Effector CD8-positive, alpha-beta T cell (primary cell): ENCODE measurements at regions not wholly inside any gene's neighbourhood (a gene's known extent, or its start where the extent isn't known, plus 50 kb on each side); places are given as distances from the start of the nearest gene placed in this dataset.

ENCODE experiments used
- DNase-seq: peaks from one replicate; lab custom pipeline; 2025; lab: John Stamatoyannopoulos, UW

DNA sequence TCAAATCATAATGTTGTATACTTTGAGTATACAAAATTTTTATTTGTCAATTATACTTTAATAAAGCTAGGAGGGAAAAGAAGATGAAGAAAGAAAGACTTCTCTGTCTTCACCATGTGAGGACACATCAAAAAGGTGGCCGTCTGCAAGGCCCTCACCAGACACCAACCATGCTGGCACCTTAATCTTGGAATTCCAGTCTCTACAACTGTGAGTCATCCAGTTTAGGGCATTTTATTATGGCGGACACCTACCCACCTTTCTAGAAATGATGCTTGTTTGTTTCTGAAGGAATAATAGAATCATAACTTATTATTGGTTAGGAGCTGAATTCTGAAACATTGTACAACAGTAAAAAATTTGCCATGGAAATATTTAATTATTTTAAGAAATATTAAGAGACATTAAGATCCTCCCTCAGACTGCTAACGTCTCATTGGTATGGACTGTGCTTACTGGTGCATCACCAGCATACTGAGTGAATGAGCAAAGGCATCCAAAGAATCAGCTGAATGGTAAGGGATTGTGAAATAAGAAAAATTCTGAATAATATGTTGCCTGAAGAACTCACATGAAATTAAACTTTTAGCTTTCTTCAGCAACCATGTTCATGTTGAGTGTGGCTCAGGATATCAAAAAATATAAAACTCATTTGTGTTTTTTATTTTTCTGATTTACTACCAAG lies 536.6 kb downstream of the HTR7 start:
- no peak for DNase-seq

DNA sequence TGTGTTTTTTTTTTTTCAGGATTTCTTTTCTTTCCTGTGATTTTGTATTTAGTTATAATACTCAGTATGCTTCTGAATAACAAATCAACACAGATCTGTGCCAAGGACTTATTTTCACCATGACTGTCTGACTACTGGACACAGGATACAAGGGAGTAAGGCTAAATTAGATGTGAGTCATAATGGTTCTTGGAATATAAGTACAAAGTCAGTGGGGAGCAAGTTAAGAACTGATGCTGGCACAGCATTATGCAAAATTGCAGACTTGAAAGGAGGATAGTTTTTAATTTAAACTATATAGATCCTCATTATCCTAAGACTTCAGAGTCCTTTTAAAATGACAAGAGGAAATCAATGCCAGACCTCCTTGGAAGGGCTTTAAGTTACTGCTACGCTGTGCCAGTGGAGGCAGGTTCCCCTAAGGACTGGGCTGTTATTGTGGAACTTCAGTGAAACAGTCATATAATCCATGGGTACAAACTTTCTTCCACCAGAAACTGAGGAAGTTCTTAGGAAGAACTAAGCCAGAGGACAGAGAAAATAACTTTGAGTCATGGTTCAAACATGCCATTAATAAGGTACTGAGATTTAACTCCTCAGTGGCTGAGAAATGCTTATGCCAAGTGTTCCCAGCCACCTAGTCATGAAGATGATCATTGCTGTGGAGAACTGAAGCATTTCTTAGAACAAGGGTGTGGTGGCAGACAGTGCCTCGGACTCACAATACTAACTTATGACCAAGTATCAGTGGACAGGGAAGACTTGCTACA lies 531.2 kb downstream of the HTR7 start:
- DNase-seq: no peak

DNA sequence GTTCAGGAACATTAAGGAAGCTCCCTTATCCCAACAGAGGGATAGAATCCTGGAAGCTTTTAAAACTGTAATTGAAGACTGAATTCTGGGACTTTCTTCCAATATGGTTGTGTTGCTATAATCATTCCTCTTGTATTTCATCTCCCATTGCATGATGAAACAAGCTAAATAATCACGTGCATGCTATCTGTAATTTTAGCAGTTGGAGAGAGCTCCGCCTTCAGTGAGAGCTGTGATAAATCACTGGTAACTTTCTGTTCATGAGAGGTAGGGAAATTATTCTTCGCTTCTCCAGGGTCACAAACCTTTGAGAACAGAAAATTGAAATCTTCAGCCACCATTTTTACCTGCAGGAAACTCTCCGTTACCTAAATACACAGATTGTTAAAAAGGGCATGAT lies 530.2 kb downstream of the HTR7 start:
- no peak for DNase-seq

DNA sequence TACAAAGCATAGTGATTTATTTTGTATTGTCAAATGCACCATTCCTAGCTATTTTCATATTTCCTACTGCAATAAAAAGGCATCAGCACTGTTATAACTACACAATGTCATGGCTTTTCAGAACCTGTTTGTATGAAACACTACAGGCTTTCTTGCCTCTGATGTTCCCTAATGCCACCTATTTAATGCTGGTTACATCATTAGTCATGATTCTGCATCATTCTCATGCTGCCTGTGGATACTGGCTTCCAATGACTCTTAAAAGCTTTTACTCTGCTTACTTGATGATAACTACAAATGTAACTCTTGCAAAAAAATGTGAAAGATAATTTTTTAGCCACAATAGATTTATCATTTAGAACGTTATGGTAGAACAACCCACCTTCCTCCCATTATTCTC lies 529.4 kb downstream of the HTR7 start:
- no peak for DNase-seq

DNA sequence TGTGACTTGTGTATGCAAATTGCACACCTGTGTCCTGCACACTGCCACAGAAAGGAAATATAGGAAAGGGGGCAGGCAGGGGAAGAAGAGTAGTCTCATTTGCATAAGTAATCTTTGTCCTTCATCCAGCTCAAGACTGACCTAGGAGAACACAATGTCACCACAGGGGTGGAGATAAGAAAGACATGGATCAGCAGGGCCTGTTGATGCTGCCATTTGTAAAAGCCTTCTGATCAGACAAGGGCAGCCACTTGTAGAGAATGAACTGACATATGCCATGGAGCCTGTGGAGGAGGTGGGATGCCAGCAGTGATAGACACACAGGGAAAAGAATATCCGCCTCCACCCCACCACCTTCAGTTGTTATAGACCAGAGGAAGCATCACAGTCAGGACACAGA lies 528.9 kb downstream of the HTR7 start:
- DNase-seq: no peak

DNA sequence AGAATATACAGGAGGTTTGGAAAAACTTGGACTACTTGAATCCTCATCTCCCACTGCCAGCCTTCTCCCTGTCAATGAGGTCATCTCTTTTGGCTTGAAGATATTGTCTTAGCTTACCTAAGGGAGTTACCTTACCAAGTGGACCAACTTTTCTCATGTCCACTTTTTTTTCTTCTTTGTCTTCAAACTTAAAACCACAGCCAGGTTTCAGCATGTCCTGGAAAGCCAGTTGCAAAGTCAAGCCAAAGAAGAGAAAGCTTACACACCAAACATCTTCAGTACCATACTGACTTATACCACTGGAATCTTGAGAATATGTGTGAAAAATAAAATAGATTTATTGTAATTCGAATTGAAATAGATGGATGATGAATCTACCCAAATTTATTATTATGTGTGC lies 520.5 kb downstream of the HTR7 start:
- DNase-seq: no peak

DNA sequence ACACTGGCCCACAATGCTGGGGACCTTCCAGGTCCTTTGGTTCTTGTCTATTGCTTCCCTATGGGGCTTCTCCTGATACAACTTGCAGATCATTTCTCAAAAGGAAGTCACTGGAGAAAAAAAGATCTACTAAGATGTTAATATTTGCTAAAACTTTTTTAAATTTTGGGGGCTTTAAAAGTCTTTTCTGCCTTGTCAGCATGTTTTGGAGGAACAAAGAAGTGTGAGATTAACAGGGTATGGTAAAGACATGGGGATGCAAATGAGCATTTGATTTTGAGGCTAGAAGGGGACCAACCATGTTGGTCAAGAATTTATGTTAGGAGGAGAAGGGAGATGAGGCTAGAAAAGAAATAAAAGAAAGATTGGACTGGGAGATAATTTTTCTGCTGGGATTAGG lies 515.4 kb downstream of the HTR7 start:
- no peak for DNase-seq

DNA sequence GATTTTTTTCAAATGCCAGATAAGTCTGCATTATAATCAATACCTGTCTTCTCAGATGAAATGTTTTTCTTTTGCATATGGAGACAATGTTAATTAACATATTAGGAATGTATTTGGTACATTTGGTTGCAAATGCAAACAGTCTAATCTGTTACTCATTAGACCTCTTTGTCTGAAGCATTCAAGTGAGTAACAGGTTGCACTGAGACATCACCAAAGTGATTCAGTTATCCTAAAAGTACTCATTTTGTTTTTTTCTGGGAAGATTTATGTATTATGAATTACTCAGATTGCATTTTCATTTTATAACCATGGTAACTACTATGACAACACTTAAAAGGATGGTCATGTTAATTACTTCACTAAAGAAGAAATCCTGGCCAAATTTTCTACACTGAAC lies 513.6 kb downstream of the HTR7 start:
- DNase-seq: no peak

DNA sequence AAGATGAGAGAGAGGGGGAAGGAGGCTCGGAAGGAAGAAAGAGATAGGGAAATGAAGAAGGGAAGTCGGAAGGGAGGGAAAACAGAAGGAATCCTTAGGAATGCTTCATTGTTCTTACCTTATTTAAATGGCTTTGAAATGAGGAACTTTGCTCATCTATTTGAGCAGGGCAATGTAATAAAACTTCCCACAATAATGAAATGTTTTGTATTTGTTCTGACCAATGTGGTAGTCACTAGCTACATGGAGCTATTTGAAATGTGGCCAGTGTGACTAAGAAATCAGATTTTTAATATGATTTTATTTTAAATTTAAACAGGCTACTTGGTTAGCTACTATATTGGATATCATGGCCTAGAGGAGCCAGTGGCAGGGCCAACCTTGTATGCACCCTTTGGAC lies 510.6 kb downstream of the HTR7 start:
- DNase-seq: no peak

DNA sequence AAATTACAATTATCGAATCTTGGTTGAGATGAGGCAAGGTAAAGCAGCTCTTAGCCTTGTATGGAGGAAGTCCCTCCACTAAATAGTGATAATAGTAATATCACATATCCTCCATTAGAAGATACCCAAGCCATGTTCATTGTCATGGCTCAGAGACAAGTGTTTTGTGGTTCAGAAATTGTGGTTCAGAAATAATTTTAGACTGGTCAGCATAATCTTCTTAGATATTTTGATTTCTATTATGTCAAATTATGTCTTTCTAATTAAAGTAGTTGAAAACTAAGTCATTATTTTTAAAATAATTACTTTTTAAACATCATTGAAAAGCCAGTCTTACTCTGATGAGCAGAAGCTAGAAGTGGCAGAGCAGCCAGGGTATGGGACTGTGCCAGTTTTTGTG lies 507.7 kb downstream of the HTR7 start:
- DNase-seq: no peak

DNA sequence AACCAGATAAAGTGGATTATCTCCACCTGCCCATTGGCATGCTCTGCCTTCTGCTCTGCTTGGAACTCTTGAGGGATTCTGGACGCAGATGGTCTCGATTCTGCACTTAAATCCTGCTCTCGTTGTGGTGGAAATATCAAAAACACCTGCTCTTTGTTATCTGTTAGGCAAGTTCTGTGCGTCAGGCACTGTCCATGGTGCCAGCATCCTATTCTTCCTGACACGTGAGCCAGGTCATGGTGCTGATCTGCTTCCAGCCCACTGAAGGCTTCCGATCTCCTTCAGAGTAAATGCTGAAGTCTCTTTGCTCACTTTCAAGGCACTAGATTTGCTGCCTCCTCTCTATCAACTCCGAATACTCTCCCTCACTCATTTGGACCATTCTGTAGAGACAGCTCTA lies 505.6 kb downstream of the HTR7 start:
- no peak for DNase-seq

DNA sequence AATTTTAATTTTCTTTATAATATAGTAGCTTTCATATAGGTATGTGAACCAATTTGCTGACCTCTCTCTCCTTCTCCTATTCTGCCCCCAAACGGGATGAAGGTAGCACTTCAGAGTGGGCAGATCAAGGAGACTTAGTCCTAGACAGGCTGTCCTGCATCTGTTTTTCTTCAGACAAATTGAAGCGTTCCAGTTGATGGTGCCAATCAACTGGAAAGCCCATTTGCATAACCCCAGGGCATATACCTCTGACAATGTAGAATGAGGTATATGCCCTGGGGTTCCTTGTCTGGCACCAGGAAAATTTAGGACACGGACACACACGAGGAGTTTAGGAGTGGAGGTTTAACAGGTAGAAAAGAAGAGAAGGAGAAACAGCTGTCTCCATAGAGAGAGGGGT lies 502.9 kb downstream of the HTR7 start:
- DNase-seq: no peak

DNA sequence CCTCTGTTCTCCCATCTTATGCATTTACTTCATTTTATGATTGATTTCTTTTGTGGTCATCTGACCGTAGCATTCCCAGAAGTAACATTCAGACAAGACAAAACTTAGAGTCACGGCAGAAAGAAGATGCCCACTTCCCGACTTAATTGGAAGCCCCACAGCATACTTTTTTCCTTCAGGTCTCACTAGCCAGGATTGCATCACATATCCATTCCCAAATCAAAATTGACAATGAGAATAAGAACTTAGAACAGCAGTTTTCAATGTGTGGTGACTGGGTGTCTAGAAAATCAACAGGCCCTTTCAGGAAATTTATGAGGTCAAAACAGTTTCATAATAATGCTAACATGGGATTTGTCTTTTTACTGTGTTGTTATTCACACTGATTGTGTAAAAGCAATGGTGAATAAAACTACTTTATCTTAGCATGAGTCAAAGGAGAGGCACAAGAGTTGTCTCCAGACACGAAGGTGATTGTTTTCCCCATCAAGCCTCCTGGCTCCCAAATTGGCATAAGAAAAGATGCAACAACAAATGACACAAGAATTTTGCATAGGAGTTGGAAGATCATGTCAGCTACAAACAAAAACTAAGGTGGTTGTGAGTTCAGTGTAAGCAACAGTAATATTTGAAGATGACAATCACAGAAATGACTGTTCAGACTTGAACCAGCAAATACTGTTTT lies 493.9 kb downstream of the HTR7 start:
- DNase-seq: no peak

DNA sequence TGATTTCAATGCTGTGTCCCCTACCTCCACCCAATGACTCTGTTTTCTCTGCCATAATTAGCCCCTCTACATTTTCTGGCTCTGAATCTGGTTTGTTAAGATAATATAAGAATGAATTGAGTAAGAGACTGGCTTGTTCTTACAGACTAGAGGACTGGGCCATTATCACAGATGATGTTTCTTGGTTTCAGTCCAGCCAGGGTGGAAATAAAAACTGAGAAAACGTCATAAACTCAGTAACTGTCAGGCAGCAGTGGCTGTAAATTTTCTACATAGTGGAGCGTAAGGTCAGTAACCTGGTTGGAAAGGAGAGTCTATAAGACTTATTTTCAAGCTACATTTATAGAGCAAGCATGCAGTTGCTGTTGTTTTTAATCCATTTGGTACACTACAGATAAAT lies 485.4 kb downstream of the HTR7 start:
- no peak for DNase-seq

DNA sequence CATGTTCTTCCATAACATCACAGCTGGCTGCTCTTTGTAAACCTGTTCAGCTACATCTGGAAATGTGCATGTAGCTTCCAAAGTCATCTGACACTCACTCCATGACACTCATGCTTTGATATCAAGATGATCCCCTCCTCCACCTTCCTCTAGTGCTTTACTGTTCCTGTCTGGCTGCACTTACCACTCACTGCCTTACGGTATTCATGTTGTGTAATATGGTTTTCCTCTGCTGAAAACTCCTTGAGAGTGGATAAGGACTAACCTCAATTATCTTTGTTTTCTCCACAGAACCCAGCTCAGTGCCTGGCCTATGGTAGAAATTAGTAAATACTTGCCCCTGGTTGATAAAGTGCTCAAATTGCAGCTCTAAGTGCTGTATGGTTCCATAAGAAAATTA lies 483.9 kb downstream of the HTR7 start:
- DNase-seq: no peak

DNA sequence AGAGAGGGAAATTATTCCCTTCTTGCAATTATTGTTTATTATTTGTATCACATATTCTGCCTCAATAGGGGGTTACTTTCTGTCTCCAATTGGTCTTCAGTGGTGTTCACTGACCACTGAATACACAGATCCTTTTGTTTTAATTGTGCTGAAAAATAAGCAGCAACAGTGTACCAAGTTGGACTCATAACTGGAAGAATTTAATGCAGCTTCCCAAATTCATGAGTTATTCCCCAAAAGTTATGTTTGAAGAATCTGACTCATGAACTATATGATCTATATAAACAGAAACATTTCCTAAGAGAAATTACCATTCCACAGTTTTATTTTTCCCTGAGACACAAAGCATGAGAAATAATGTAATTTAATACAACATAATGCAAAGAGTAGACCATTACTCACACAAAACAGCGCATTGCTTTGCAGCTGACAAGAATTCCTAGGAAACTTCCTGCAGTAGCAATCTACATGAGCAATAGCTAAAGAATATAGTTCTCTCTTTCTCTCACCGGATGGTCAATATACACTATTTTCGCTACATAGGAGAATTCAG lies 479.2 kb downstream of the HTR7 start:
- no peak for DNase-seq

DNA sequence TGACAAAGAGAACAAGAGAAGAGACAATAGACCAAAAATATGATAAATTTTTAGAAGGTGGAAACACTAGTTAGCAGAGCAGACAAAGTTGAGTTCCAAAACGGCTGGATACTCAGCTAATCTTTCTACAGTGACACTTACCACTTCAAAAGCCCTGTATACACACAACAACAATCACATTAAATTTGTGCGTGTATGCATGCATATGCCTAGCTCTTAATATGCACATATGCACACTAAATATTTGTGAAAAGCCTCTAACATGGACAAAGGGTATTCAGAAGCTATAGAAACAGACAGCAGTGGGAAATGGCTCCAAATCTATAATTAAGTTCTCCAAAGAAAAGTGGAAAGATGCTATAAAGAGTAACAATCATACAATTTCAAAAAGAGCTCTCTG lies 476.4 kb downstream of the HTR7 start:
- DNase-seq: no peak

DNA sequence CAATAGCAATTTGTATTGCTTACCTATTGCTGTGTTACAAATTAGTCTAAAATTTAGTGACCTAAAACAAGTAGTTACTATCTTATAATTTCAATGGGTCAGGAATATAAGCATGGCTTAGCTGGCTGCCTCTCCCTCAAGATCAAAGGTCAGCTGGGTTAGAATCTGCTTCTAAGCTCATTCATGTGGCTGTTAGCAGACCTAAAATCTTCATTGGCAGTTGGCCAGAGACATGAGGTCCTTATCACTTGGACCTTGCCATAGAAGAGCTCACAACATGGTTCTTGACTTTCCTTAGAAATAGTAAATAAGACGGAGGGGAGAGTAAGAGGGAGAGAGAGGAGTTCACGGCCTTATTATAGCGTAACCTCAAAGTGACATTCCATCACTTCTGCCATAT lies 468.0 kb downstream of the HTR7 start:
- no peak for DNase-seq

DNA sequence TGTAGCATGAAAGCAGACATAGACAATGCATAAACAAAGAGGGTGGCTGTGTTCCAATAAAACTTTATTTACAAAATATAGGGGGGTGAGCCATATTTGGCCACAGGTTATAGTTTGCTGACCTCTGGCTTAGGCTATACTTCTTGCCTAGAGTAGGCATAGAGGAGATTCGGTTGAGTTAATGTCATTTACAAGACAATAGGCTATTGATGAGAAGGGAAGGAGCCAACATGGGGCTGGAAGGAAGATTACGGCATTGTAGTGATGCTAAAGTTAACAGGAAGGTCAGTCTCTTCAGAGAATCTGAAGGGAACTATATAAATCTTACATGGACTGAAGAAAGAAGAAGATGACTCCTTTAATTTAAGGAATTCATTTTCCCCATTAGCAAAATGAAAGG lies 463.5 kb downstream of the HTR7 start:
- no peak for DNase-seq

DNA sequence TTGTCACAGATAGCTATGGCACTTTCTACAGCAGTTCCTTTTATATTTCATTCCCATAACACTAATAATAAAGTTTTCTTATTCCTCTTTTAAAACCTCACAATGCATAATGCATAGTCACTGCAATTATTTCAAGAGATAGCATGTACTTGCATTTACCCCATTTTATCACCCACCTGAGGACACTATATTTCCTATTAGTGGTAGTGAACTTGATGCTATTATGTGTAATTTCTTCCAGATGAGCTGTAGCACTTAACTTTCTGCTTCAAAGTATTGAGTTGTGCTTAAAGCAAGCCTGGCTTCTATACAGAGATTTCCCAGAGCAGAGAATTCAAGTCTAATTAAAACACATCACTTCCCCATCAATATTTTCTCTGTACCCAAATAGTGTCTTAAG lies 461.1 kb downstream of the HTR7 start:
- DNase-seq: no peak

DNA sequence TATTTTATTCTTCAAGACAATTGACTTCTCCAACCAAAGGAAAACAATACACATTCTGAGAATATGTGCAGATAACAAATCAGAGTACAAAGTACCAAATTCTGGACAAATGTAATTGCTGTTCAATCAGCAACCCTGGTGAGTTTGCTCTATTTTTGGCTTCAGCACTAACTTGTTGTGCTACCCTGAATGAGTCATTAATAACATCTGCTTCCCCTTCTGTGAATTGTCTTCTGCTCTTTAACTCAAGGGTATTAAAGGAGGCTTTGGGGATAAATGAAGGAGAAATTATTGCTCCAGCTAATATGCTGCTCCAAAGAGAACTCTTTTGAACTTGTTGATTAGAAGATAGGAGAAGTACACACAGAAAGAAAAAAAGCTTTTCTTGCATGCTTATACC lies 459.3 kb downstream of the HTR7 start:
- no peak for DNase-seq

DNA sequence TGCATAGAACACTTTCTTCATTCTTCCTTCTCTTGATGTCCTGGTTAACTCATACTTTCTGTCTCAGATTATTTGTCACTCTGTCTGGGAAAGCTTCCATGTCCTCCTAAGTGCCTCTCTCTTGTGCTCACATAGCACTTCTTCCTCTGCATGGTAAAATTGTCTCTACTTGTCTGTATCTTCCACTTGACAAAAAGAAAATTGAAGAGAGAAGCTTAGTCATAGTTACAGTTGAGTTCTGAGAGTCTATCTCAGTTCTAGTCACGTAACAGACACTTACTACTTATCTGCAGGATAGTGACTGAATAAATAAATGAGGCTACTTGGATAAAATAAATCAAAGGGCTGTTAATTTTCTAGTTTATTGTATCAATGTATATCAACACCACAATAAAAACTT lies 458.1 kb downstream of the HTR7 start:
- DNase-seq: no peak
